ENCODE measurements at regions not wholly inside any gene's neighbourhood (a gene's known extent, or its start where the extent isn't known, plus 50 kb on each side); places are given as distances from the start of the nearest gene placed in this dataset.

GRCh38 chr2:220890931-220891330, 681.2 kb downstream of the EPHA4 start:
- no peak for DNase-seq

- DNase-seq, result no peak
Measured at GRCh38 chr2:220891405-220891804, 680.7 kb downstream of the EPHA4 start.

- DNase-seq, result no peak
Measured at GRCh38 chr2:220892018-220892634, 680.0 kb downstream of the EPHA4 start.

GRCh38 chr2:220893411-220893810, 678.7 kb downstream of the EPHA4 start:
- no peak for DNase-seq

- no peak for DNase-seq
Measured at GRCh38 chr2:220894069-220894468, 678.0 kb downstream of the EPHA4 start.

- no peak for DNase-seq
Measured at GRCh38 chr2:220899492-220899891, 672.6 kb downstream of the EPHA4 start.

GRCh38 chr2:220904015-220904414, 668.1 kb downstream of the EPHA4 start:
- DNase-seq, result no peak

GRCh38 chr2:220913384-220913783, 658.7 kb downstream of the EPHA4 start:
- DNase-seq, result no peak

- DNase-seq, result no peak
Measured at GRCh38 chr2:220915092-220915623, 656.9 kb downstream of the EPHA4 start.

GRCh38 chr2:220916931-220917330, 655.2 kb downstream of the EPHA4 start:
- DNase-seq, result no peak

- DNase-seq, result no peak
Measured at GRCh38 chr2:220930271-220931076, 641.6 kb downstream of the EPHA4 start.

- DNase-seq, result no peak
Measured at GRCh38 chr2:220931491-220931890, 640.6 kb downstream of the EPHA4 start.

- DNase-seq, result no peak
Measured at GRCh38 chr2:220932041-220932440, 640.1 kb downstream of the EPHA4 start.

GRCh38 chr2:220935789-220936321, 636.2 kb downstream of the EPHA4 start:
- DNase-seq, result no peak

- no peak for DNase-seq
Measured at GRCh38 chr2:220936641-220937197, 635.4 kb downstream of the EPHA4 start.

GRCh38 chr2:220937245-220937644, 634.9 kb downstream of the EPHA4 start:
- no peak for DNase-seq

- DNase-seq, result no peak
Measured at GRCh38 chr2:220940646-220941045, 631.5 kb downstream of the EPHA4 start.

- no peak for DNase-seq
Measured at GRCh38 chr2:220941683-220942082, 630.4 kb downstream of the EPHA4 start.

GRCh38 chr2:220946552-220946951, 625.6 kb downstream of the EPHA4 start:
- no peak for DNase-seq

- DNase-seq, result no peak
Measured at GRCh38 chr2:220948579-220948978, 623.5 kb downstream of the EPHA4 start.

GRCh38 chr2:220949466-220949865, 622.6 kb downstream of the EPHA4 start:
- DNase-seq, result no peak

- DNase-seq, result no peak
Measured at GRCh38 chr2:220955776-220956175, 616.3 kb downstream of the EPHA4 start.

GRCh38 chr2:220956429-220956828, 615.7 kb downstream of the EPHA4 start:
- DNase-seq, result no peak

- no peak for DNase-seq
Measured at GRCh38 chr2:220959391-220959802, 612.7 kb downstream of the EPHA4 start.

All from activated gamma-delta T cell treated with Interleukin-2 at 50 U/mL for 16 hours (primary cell).